Tibial nerve (tissue), 3 donors: ENCODE measurements at regions not wholly inside any gene's neighbourhood (a gene's known extent, or its start where the extent isn't known, plus 50 kb on each side); places are given as distances from the start of the nearest gene placed in this dataset.

Experiments
- CTCF ChIP-seq, 5 experiments: fragments of 200-600 bp in 3 of 5; fragments of 450-650 bp in 2 of 5; sonication (generic) in 3 of 5; IDR thresholded peaks; one replicate each; pipeline ENCODE4 v1.5.1; 2016 to 2019; ENCODE audit warnings: antibody characterized with exemption in 5 of 5, mild to moderate bottlenecking in 3 of 5, moderate library complexity in 2 of 5
- POLR2A ChIP-seq, 2 donors: fragments of 450-650 bp; IDR thresholded peaks; one replicate each; pipeline ENCODE4 v1.6.1; 2017; ENCODE audit warnings: antibody characterized with exemption in 2 of 2, mild to moderate bottlenecking in 2 of 2, moderate library complexity in 2 of 2

- TF ChIP-seq POLR2A (IDR thresholded peaks at IDR 0.05) (no peak), CTCF (IDR thresholded peaks at IDR 0.05) (no peak)
Measured at GRCh38 chr13:42409551-42409950, 137.6 kb downstream of the AKAP11 start.
